HG03159 (cell line): ENCODE measurements at regions not wholly inside any gene's neighbourhood (a gene's known extent, or its start where the extent isn't known, plus 50 kb on each side); places are given as distances from the start of the nearest gene placed in this dataset.

Experiments
- ATAC-seq: cut with Tn5 transposase; IDR thresholded peaks from one replicate; pipeline ENCODE4 v1.9.1; 2021; ENCODE audit warnings: mild to moderate bottlenecking, moderate library complexity; ENCODE audit not compliant: unreplicated experiment

- no peak for ATAC-seq
Observed at GRCh38 chr1:60987904-60988303, 94.5 kb upstream of the NFIA start.

- no peak for ATAC-seq
Observed at GRCh38 chr1:60984062-60984799, 98.1 kb upstream of the NFIA start.

GRCh38 chr1:60983701-60984061, 98.7 kb upstream of the NFIA start:
- no peak for ATAC-seq

- no peak for ATAC-seq
Observed at GRCh38 chr1:60982539-60982938, 99.8 kb upstream of the NFIA start.

GRCh38 chr1:60981357-60981756, 101.0 kb upstream of the NFIA start:
- no peak for ATAC-seq

GRCh38 chr1:60978421-60979357, 103.7 kb upstream of the NFIA start:
- ATAC-seq = peak; percentile 71

GRCh38 chr1:60977661-60978060, 104.7 kb upstream of the NFIA start:
- ATAC-seq = no peak

GRCh38 chr1:60974524-60975372, 107.6 kb upstream of the NFIA start:
- ATAC-seq = no peak

GRCh38 chr1:60973668-60974067, 108.7 kb upstream of the NFIA start:
- no peak for ATAC-seq

GRCh38 chr1:60972841-60973364, 109.5 kb upstream of the NFIA start:
- no peak for ATAC-seq

GRCh38 chr1:60971330-60971729, 111.0 kb upstream of the NFIA start:
- ATAC-seq = no peak

- ATAC-seq = no peak
Observed at GRCh38 chr1:60969971-60970509, 112.3 kb upstream of the NFIA start.

GRCh38 chr1:60965280-60965854, 117.0 kb upstream of the NFIA start:
- no peak for ATAC-seq

GRCh38 chr1:60963167-60963940, 119.0 kb upstream of the NFIA start:
- no peak for ATAC-seq

- no peak for ATAC-seq
Observed at GRCh38 chr1:60960891-60961461, 121.4 kb upstream of the NFIA start.

- ATAC-seq = no peak
Observed at GRCh38 chr1:60959701-60960100, 122.7 kb upstream of the NFIA start.

- ATAC-seq = no peak
Observed at GRCh38 chr1:60958001-60958400, 124.4 kb upstream of the NFIA start.

GRCh38 chr1:60956520-60956919, 125.8 kb upstream of the NFIA start:
- ATAC-seq = no peak

GRCh38 chr1:60952612-60953111, 129.7 kb upstream of the NFIA start:
- ATAC-seq = no peak
